ENCODE measurements at regions not wholly inside any gene's neighbourhood (a gene's known extent, or its start where the extent isn't known, plus 50 kb on each side); places are given as distances from the start of the nearest gene placed in this dataset.

- Histone ChIP-seq H3K4me3 (no peak overlapping the region), H3K36me3 (no peaks in the 10 kb centered on the region), H3K27me3 (no peaks in the 10 kb centered on the region), H3K27ac (no peak overlapping the region), H3K4me1 (no peaks in the 10 kb centered on the region), H3K9me3 (no peaks in the 10 kb centered on the region)
- intact Hi-C loops (cut with DNase I; ENCODE audit: low total_unique reads): no loop called here
- DNase-seq (ENCODE audit: low spot score in 2 of 2): no peak
- TF ChIP-seq CTCF (IDR thresholded peaks at IDR 0.05) (no peak), POLR2A (IDR thresholded peaks at IDR 0.05) (no peak), POLR2AphosphoS5 (IDR thresholded peaks at IDR 0.05) (no peak)
These were observed 503.7 kb upstream of the IRAK1BP1 start for GRCh38 chr6:78363688-78364087.

- Histone ChIP-seq H3K27me3 (no peaks in the 10 kb centered on the region), H3K4me3 (no peak overlapping the region), H3K27ac (no peak overlapping the region), H3K9me3 (no peaks in the 10 kb centered on the region), H3K4me1 (no peaks in the 10 kb centered on the region), H3K36me3 (no peaks in the 10 kb centered on the region)
- TF ChIP-seq CTCF (IDR thresholded peaks at IDR 0.05) (no peak), POLR2A (IDR thresholded peaks at IDR 0.05) (no peak), POLR2AphosphoS5 (IDR thresholded peaks at IDR 0.05) (no peak)
- DNase-seq (ENCODE audit: low spot score in 2 of 2): no peak
- intact Hi-C loops (cut with DNase I; ENCODE audit: low total_unique reads): no loop called here
These were observed 501.9 kb upstream of the IRAK1BP1 start for GRCh38 chr6:78365473-78365872.

- DNase-seq (ENCODE audit: low spot score in 2 of 2): no peak
- no peak overlapping the region for H3K4me3 ChIP-seq
- H3K9me3 ChIP-seq: peaks cover 6 to 35% of the 10 kb centered on the region in 2 donors
- H3K27me3 ChIP-seq: no peaks in the 10 kb centered on the region
- no peak for TF ChIP-seq POLR2AphosphoS5 (IDR thresholded peaks at IDR 0.05)
- TF ChIP-seq CTCF (IDR thresholded peaks at IDR 0.05): no peak
- no peak for TF ChIP-seq POLR2A (IDR thresholded peaks at IDR 0.05)
- intact Hi-C loops (cut with DNase I; ENCODE audit: low total_unique reads): no loop called here
- no peak overlapping the region for H3K27ac ChIP-seq
- H3K36me3 ChIP-seq: no peaks in the 10 kb centered on the region
- no peaks in the 10 kb centered on the region for H3K4me1 ChIP-seq
These were observed 490.3 kb upstream of the IRAK1BP1 start for GRCh38 chr6:78377056-78377455.

GRCh38 chr6:78379982-78380381 is 487.4 kb upstream of the IRAK1BP1 start:
- peaks cover 0 to 30% of the 10 kb centered on the region in 2 donors for H3K9me3 ChIP-seq
- no peaks in the 10 kb centered on the region for H3K27me3 ChIP-seq
- no peak for DNase-seq (ENCODE audit: low spot score in 2 of 2)
- no peak overlapping the region for H3K4me3 ChIP-seq
- TF ChIP-seq POLR2A (IDR thresholded peaks at IDR 0.05) (no peak), POLR2AphosphoS5 (IDR thresholded peaks at IDR 0.05) (no peak), CTCF (IDR thresholded peaks at IDR 0.05) (no peak)
- no peaks in the 10 kb centered on the region for H3K4me1 ChIP-seq
- intact Hi-C loops (cut with DNase I; ENCODE audit: low total_unique reads): no loop called here
- no peak overlapping the region for H3K27ac ChIP-seq
- H3K36me3 ChIP-seq: no peaks in the 10 kb centered on the region

- no peak for TF ChIP-seq POLR2A (IDR thresholded peaks at IDR 0.05)
- no peak for TF ChIP-seq POLR2AphosphoS5 (IDR thresholded peaks at IDR 0.05)
- TF ChIP-seq CTCF (IDR thresholded peaks at IDR 0.05): no peak
- Histone ChIP-seq H3K27ac (no peak overlapping the region), H3K27me3 (no peaks in the 10 kb centered on the region), H3K9me3 (peaks cover 0 to 25% of the 10 kb centered on the region in 2 donors), H3K4me3 (no peak overlapping the region), H3K4me1 (no peaks in the 10 kb centered on the region), H3K36me3 (no peaks in the 10 kb centered on the region)
- DNase-seq (ENCODE audit: low spot score in 2 of 2): no peak
- intact Hi-C loops (cut with DNase I; ENCODE audit: low total_unique reads): no loop called here
These were observed 486.8 kb upstream of the IRAK1BP1 start for GRCh38 chr6:78380541-78380940.

Measured in breast epithelium (tissue), 4 donors.